HUDEP-2 (cell line): ENCODE measurements at regions not wholly inside any gene's neighbourhood (a gene's known extent, or its start where the extent isn't known, plus 50 kb on each side); places are given as distances from the start of the nearest gene placed in this dataset.

Source experiments
- DNase-seq, 76 experiments: peaks; one replicate each; lab custom pipeline; 2025; ENCODE audit not compliant: unreplicated experiment in 76 of 76; lab: John Stamatoyannopoulos, UW

DNA sequence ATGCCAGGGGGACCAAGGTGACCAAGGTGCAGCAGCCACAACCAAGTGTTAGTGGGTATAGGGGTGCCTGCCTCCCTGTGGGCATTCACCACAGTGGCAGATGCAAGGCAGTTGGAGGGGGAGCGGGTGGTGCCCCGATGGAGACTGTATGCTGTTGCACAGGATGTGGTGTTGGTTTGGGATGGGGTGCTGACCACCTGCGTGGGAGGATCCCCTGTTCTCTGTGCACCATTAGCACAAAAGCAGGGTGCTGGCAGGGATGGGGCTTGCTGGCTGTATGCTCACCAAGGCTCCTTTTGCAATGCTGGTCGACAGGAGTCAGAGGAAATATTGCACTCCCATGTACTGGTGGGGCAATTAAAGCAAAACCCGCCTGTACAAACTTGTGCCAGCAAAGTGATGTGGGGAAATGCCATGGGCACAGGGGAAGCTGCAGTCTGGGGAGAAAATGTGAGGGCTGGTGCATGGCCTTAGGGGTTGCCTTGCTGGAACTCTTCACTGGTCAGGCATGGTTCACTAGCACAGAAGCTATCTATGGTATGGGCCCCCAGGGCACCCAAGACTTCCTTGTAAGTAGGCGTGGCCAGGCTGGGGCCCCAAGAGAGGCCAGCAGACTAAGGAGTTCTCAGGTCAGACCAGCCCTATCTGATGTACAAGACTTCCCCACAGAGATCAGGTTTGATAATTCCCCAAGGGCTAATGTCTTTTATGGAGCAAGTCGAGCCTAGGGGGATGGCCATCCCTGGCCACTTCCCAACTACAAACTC is 51.9 kb upstream of the GNAT3 start:
- no peak for DNase-seq

GRCh38 chr7:80565554-80565953 is 53.7 kb upstream of the GNAT3 start:
- no peak for DNase-seq

DNA sequence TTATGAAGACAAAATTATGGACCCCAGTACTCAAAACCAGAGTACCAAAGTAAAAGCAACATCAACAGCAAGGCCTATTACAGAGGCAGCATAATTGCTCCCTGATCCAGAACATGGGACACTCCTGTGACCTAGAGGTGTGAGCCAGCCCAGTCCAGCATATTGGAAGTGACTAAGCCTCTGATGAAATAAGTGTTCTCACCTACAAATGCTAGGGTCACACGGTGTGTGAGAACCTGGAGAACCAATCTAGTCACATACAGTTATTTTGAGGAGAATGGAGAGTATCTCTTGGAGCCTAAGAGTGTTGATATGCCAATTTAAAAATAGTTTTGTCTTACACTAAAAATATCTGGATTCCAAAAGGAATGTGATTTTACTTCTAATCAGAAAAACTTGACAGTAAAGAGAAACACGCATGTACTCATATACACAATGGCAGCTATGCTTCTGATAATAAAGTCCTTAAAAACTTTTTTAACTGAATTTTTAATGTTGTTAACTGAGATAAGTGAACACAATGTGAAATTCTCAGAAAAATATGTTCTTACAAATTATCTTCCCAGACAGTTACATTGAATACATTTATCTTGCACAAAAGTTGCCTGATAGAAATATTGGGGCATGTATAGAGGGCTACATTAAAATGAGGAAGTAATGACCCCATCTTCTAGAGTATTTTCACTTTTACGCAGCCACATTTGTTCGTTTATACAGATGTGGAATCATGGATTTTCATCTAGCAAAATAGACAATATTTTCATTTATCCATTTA is 56.8 kb upstream of the CD36 start:
- peak in 41 of 76 experiments; percentile 2 to 85 (median 31) for DNase-seq

- DNase-seq, result no peak
Observed at GRCh38 chr7:80583901-80584300, 54.5 kb upstream of the CD36 start.

GRCh38 chr7:80584778-80585177 is 53.7 kb upstream of the CD36 start:
- DNase-seq, result peak in 2 of 76 experiments; percentile 2 to 11

DNA sequence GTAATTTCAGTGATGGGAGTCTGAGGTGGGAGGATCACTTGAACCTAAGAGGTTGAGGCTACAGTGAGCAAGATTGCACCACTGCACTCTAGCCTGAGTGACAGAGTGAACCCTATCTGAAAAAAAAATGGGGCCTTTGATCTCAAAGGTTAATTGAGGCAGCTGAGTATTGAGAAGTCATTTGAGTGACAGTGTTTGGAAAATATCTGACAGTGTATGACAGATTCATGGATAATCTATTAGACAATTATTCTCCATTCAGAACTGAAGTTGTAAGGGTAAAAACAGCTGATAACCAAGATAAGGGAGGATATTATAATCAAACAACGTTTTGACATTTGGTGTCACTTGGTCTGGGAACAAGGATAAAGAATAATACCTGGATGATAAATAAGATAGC is 50.9 kb upstream of the CD36 start:
- no peak for DNase-seq

DNA sequence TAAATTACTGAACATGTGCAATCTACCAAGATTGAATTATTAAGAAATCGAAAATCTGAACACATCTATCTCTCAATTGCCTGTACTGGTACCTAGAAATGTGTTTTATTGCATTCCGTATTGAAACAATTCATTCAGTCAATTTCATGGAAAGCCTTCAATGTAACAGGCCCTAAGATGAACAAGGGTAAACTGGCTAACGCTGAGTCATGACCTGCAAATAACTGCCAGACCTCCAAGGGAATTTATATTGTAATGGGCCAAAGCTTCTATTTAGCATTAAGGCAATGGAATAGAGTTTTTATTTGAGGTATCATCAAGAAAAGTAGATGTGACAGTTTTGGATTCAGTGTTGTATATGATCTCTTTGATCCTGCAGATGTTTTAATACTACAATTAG is 49.9 kb upstream of the CD36 start:
- DNase-seq, result no peak
